WTC11 (cell line): ENCODE measurements at regions not wholly inside any gene's neighbourhood (a gene's known extent, or its start where the extent isn't known, plus 50 kb on each side); places are given as distances from the start of the nearest gene placed in this dataset.

Source experiments
- ATF1 ChIP-seq: sonication (generic); formaldehyde crosslinking; IDR thresholded peaks from 2 replicates; pipeline ENCODE4 v1.8.1; 2023; ENCODE audit warnings: mild to moderate bottlenecking, moderate library complexity, missing genetic modification reagents
- MYBL2 ChIP-seq: sonication (generic); formaldehyde crosslinking; IDR thresholded peaks from 2 replicates; pipeline ENCODE4 v1.8.1; 2023; ENCODE audit warnings: mild to moderate bottlenecking, moderate library complexity, missing genetic modification reagents
- OVOL2 ChIP-seq: fragments of 250-450 bp; sonication (Bioruptor Pico); IDR thresholded peaks from 2 replicates; pipeline ENCODE4 v1.9.0; 2021; ENCODE audit warnings: mild to moderate bottlenecking, borderline replicate concordance
- RELA ChIP-seq: sonication (generic); formaldehyde crosslinking; IDR thresholded peaks from 2 replicates; pipeline ENCODE4 v1.8.1; 2022; ENCODE audit warnings: missing genetic modification reagents, mild to moderate bottlenecking, borderline replicate concordance
- SP1 ChIP-seq: sonication (generic); formaldehyde crosslinking; conservative IDR thresholded peaks from 2 replicates; pipeline ENCODE4 v1.8.1; 2022; ENCODE audit warnings: missing genetic modification reagents
- TEAD1 ChIP-seq: sonication (generic); formaldehyde crosslinking; IDR thresholded peaks from 2 replicates; pipeline ENCODE4 v1.8.0; 2022; ENCODE audit warnings: mild to moderate bottlenecking, missing genetic modification reagents
- ZBTB21 ChIP-seq: sonication (generic); formaldehyde crosslinking; IDR thresholded peaks from 2 replicates; pipeline ENCODE4 v1.8.1; 2023; ENCODE audit warnings: mild to moderate bottlenecking, missing genetic modification reagents, borderline replicate concordance
- TF ChIP-seq, protein P1 (sequence below): fragments of 200-600 bp; IDR thresholded peaks from 2 replicates; pipeline ENCODE4 v1.8.0; 2022; ENCODE audit warnings: antibody characterized with exemption
- TF ChIP-seq, protein P2 (sequence below): sonication (generic); formaldehyde crosslinking; IDR thresholded peaks from 2 replicates; pipeline ENCODE4 v1.8.1; 2023; ENCODE audit warnings: mild to moderate bottlenecking, missing genetic modification reagents, moderate library complexity

DNA sequence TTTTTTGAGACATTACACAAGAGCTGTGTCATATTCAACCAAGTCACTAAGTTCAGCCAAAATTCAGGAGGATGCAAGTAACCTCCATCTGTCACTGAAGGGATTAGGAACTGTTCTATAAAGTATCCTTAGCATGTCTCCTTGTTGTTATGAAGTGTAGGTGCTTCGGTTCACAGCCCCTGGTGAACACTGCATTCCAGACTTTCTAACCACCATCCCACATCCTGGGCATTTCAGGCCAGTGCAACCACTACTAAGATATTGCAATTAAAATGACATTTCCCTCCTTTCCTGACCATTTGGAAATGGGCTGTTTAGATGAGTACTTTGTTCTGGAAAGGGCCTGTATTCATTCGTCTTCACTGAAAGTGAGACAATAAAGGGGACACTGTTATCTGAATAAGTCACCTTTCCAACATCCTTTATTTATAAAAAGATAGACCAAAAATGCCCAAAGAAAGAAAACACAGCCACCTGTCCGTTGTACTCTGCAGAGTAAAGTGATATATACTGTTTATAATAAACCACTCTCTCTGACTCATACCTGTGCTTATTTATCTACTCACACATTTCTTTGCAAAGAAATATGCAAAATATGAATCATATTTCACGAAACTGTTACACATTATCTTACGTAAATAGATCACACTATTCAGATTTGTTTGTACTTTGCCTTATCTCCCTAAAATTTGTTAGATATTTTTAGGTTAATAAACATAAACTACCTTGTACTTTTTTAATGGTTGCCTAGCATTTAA is 861.9 kb downstream of the CDH18 start:
- TF ChIP-seq ATF1 (CRISPR knock-in tag) (no peak), MYBL2 (CRISPR knock-in tag) (no peak), OVOL2 (CRISPR knock-in tag) (no peak), TEAD1 (CRISPR knock-in tag) (no peak), RELA (CRISPR knock-in tag) (no peak), SP1 (CRISPR knock-in tag) (no peak), ZBTB21 (no peak)
- TF ChIP-seq, protein P1, sequence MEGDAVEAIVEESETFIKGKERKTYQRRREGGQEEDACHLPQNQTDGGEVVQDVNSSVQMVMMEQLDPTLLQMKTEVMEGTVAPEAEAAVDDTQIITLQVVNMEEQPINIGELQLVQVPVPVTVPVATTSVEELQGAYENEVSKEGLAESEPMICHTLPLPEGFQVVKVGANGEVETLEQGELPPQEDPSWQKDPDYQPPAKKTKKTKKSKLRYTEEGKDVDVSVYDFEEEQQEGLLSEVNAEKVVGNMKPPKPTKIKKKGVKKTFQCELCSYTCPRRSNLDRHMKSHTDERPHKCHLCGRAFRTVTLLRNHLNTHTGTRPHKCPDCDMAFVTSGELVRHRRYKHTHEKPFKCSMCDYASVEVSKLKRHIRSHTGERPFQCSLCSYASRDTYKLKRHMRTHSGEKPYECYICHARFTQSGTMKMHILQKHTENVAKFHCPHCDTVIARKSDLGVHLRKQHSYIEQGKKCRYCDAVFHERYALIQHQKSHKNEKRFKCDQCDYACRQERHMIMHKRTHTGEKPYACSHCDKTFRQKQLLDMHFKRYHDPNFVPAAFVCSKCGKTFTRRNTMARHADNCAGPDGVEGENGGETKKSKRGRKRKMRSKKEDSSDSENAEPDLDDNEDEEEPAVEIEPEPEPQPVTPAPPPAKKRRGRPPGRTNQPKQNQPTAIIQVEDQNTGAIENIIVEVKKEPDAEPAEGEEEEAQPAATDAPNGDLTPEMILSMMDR = no peak
- TF ChIP-seq, protein P2, sequence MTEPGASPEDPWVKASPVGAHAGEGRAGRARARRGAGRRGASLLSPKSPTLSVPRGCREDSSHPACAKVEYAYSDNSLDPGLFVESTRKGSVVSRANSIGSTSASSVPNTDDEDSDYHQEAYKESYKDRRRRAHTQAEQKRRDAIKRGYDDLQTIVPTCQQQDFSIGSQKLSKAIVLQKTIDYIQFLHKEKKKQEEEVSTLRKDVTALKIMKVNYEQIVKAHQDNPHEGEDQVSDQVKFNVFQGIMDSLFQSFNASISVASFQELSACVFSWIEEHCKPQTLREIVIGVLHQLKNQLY (CRISPR knock-in tag) = no peak
